ENCODE measurements at regions not wholly inside any gene's neighbourhood (a gene's known extent, or its start where the extent isn't known, plus 50 kb on each side); places are given as distances from the start of the nearest gene placed in this dataset.
A peak's percentile ranks its signal among the peaks of the same experiment; 100 is the strongest.

GRCh38 chrX:51395810-51396728 is 63.4 kb downstream of the NUDT10 start:
- DNase-seq: peak; percentile 26 to 51 (median 37)
- 3 to 54% (median 16%) methylated on average over 8 to 50 of the region's 50 CpGs for WGBS, 4 donors
- intact Hi-C loops (cut with DNase I): no loop called here

GRCh38 chrX:51395480-51395809 is 62.8 kb downstream of the NUDT10 start:
- intact Hi-C loops (cut with DNase I): no loop called here
- peak in 1 of 6 experiments; percentile 48 for TF ChIP-seq CTCF (IDR thresholded peaks at IDR 0.05)
- no peak for TF ChIP-seq POLR2A (IDR thresholded peaks at IDR 0.05)
- Histone ChIP-seq H3K4me3 (peak overlapping the region in 1 of 4 donors; percentile 60), H3K4me1 (replicated peaks in 1 of 2) (no peaks in the 10 kb centered on the region), H3K27me3 (peaks cover 9% of the 10 kb centered on the region), H3K27ac (peak overlapping the region in 2 of 5 donors; percentile 48 to 65), H3K9me3 (replicated peaks in 1 of 3) (no peaks in the 10 kb centered on the region), H3K36me3 (replicated peaks in 1 of 2) (no peaks in the 10 kb centered on the region)
- WGBS, 4 donors: 14 to 54% (median 29%) methylated on average over 1 to 4 of the region's 4 CpGs
- no peak for DNase-seq

More at GRCh38 chrX:51395810-51396728, 63.4 kb downstream of the NUDT10 start:
- Histone ChIP-seq H3K27me3 (peaks cover 9% of the 10 kb centered on the region), H3K4me1 (replicated peaks in 1 of 2) (no peaks in the 10 kb centered on the region), H3K9me3 (replicated peaks in 1 of 3) (no peaks in the 10 kb centered on the region), H3K4me3 (peak overlapping the region in 2 of 4 donors; percentile 18 to 60), H3K36me3 (replicated peaks in 1 of 2) (no peaks in the 10 kb centered on the region), H3K27ac (peak overlapping the region in 3 of 5 donors; percentile 27 to 65 (median 48))
- TF ChIP-seq CTCF (IDR thresholded peaks at IDR 0.05) (peak in 5 of 6 experiments; percentile 20 to 61 (median 41)), POLR2A (IDR thresholded peaks at IDR 0.05) (peak in 1 of 2 donors; percentile 10)
